ENCODE measurements at regions not wholly inside any gene's neighbourhood (a gene's known extent, or its start where the extent isn't known, plus 50 kb on each side); places are given as distances from the start of the nearest gene placed in this dataset.
"Not testable (repeated sequence)": the region's sequence is repeated elsewhere in the genome, so short reads cannot be mapped to it uniquely, and the experiment has no call there.

DNA sequence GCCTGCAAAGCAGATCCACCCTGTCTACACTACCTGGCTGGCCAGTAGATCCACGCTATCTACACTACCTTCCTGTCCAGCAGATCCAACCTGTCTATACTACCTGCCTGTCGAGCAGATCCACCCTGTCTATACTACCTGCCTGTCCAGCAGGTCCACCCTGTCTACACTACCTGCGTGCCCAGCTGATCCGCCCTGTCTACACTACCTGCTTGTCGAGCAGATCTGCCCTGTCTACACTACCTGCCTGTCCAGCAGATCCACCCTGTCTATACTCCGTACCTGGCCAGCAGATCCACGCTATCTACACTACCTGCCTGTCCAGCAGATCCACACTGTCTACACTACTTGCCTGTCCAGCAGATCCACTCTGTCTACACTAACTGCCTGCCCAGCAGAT, 102.8 kb upstream of the SAMD11 start:
- Histone ChIP-seq H3K4me3 (ENCODE audit: low read length) (no peak overlapping the region), H3K9me3 (ENCODE audit: control insufficient read depth, insufficient read depth, low read length) (no peaks in the 10 kb centered on the region), H3K4me1 (ENCODE audit: control insufficient read depth, insufficient read depth, low read length) (no peaks in the 10 kb centered on the region), H3K36me3 (ENCODE audit: control insufficient read depth, insufficient read depth, low read length) (no peaks in the 10 kb centered on the region), H3K27ac (ENCODE audit: low read length) (no peak overlapping the region), H3K27me3 (ENCODE audit: control insufficient read depth, insufficient read depth, low read length) (no peaks in the 10 kb centered on the region)
- TF ChIP-seq, protein P1, sequence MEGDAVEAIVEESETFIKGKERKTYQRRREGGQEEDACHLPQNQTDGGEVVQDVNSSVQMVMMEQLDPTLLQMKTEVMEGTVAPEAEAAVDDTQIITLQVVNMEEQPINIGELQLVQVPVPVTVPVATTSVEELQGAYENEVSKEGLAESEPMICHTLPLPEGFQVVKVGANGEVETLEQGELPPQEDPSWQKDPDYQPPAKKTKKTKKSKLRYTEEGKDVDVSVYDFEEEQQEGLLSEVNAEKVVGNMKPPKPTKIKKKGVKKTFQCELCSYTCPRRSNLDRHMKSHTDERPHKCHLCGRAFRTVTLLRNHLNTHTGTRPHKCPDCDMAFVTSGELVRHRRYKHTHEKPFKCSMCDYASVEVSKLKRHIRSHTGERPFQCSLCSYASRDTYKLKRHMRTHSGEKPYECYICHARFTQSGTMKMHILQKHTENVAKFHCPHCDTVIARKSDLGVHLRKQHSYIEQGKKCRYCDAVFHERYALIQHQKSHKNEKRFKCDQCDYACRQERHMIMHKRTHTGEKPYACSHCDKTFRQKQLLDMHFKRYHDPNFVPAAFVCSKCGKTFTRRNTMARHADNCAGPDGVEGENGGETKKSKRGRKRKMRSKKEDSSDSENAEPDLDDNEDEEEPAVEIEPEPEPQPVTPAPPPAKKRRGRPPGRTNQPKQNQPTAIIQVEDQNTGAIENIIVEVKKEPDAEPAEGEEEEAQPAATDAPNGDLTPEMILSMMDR (IDR thresholded peaks at IDR 0.05): no peak
- DNase-seq (no peak), ATAC-seq (no peak)
- H3K27ac Mint-ChIP-seq: no peak overlapping the region
- 98% methylated on average over 7 of the region's 7 CpGs for WGBS (ENCODE audit: insufficient coverage)
- intact Hi-C loops (cut with micrococcal nuclease): no loop called here
- H3K4me1 Mint-ChIP-seq: peaks cover 14 to 18% of the 10 kb centered on the region in 2 donors
- no peaks in the 10 kb centered on the region for H3K27me3 Mint-ChIP-seq (ENCODE audit: low read depth in 2 of 2)
- H3K9me3 Mint-ChIP-seq: no peaks in the 10 kb centered on the region
- H3K4me3 Mint-ChIP-seq: no peak overlapping the region
- H3K36me3 Mint-ChIP-seq: no peaks in the 10 kb centered on the region

DNA sequence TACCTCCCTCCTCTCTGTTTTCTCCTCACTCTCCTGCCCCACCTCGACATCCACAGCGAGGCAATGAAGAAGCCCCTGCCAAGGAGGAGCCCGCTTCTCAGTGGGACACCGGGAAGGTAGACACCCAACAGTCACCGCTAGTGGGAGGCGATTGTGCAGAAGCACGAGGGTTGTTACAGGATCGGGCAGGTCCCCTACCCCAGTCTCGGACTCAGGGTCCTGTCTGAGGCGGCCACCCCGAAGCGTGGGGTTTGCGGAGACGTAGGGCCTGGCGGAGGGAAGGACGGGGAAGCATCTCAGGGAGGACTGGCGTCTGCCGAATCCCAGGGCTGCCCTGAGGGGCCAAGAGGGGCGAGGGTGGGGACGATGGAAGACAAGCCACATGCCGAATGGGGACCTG, 96.9 kb upstream of the SAMD11 start:
- WGBS (ENCODE audit: insufficient coverage): 1% methylated on average over 4 of the region's 21 CpGs
- H3K9me3 ChIP-seq (ENCODE audit: control insufficient read depth, insufficient read depth, low read length); H3K9me3 Mint-ChIP-seq; intact Hi-C loops (cut with micrococcal nuclease); H3K4me1 ChIP-seq (ENCODE audit: control insufficient read depth, insufficient read depth, low read length); H3K27me3 Mint-ChIP-seq (ENCODE audit: low read depth in 2 of 2); H3K27me3 ChIP-seq (ENCODE audit: control insufficient read depth, insufficient read depth, low read length); H3K36me3 Mint-ChIP-seq; H3K36me3 ChIP-seq (ENCODE audit: control insufficient read depth, insufficient read depth, low read length): not testable (repeated sequence)
- peak in 1 of 2 donors; percentile 30 for DNase-seq
- H3K4me3 Mint-ChIP-seq: peak overlapping the region; percentile 95
- ATAC-seq: peak in 2 of 3 donors; percentile 1 to 21
- peak overlapping the region; percentile 66 for H3K4me3 ChIP-seq (ENCODE audit: low read length)
- peaks cover 21 to 30% of the 10 kb centered on the region in 2 donors for H3K4me1 Mint-ChIP-seq
- H3K27ac ChIP-seq (ENCODE audit: low read length): peak overlapping the region; percentile 93
- peak overlapping the region; percentile 90 to 94 for H3K27ac Mint-ChIP-seq

GRCh38 chr1:827211-828063, 96.3 kb upstream of the SAMD11 start:
- intact Hi-C loops (cut with micrococcal nuclease); H3K36me3 Mint-ChIP-seq; H3K9me3 ChIP-seq (ENCODE audit: control insufficient read depth, insufficient read depth, low read length); H3K27me3 ChIP-seq (ENCODE audit: control insufficient read depth, insufficient read depth, low read length); H3K36me3 ChIP-seq (ENCODE audit: control insufficient read depth, insufficient read depth, low read length); H3K27me3 Mint-ChIP-seq (ENCODE audit: low read depth in 2 of 2); H3K4me1 ChIP-seq (ENCODE audit: control insufficient read depth, insufficient read depth, low read length); H3K9me3 Mint-ChIP-seq: not testable (repeated sequence)
- ATAC-seq (peak; percentile 82 to 93 (median 88)), DNase-seq (peak; percentile 92 to 94)
- Histone ChIP-seq H3K4me3 (ENCODE audit: low read length) (peak overlapping the region; percentile 66), H3K27ac (ENCODE audit: low read length) (peak overlapping the region; percentile 93)
- H3K27ac Mint-ChIP-seq: peak overlapping the region; percentile 90 to 94
- 0% methylated on average over 46 of the region's 109 CpGs for WGBS (ENCODE audit: insufficient coverage)
- H3K4me3 Mint-ChIP-seq: peak overlapping the region; percentile 95
- H3K4me1 Mint-ChIP-seq: peaks cover 21 to 30% of the 10 kb centered on the region in 2 donors

DNA sequence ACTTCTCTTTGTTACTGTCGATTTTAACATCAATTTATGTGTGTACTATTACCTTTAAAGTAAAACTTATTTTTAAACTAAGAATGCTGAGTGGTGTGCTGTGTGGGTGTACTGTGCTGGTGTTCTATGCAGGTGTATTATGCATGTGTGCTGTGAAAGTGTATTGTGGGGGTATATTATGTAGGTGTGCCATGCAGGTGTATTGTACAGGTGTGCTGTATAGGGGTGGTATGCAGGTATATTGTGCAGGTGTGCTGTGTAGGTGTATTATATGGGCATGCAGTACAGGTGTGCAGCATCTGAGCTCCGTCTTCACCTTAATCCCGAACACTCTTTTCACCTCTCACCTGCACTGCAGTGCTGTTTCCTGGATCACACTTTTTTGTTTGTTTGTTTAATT, 94.4 kb upstream of the SAMD11 start:
- H3K27me3 Mint-ChIP-seq (ENCODE audit: low read depth in 2 of 2); intact Hi-C loops (cut with micrococcal nuclease); H3K27me3 ChIP-seq (ENCODE audit: control insufficient read depth, insufficient read depth, low read length); DNase-seq; H3K36me3 Mint-ChIP-seq; H3K27ac ChIP-seq (ENCODE audit: low read length); H3K4me1 ChIP-seq (ENCODE audit: control insufficient read depth, insufficient read depth, low read length); H3K4me3 ChIP-seq (ENCODE audit: low read length); ATAC-seq; H3K9me3 Mint-ChIP-seq; H3K9me3 ChIP-seq (ENCODE audit: control insufficient read depth, insufficient read depth, low read length); H3K36me3 ChIP-seq (ENCODE audit: control insufficient read depth, insufficient read depth, low read length): not testable (repeated sequence)
- peak overlapping the region in 1 of 2 donors; percentile 34 for H3K27ac Mint-ChIP-seq
- no CpG with 5 or more reads among the region's 3 CpGs for WGBS (ENCODE audit: insufficient coverage)
- peaks cover 21 to 30% of the 10 kb centered on the region in 2 donors for H3K4me1 Mint-ChIP-seq
- peak overlapping the region; percentile 45 for H3K4me3 Mint-ChIP-seq

GRCh38 chr1:829932-830331, 93.8 kb upstream of the SAMD11 start:
- H3K36me3 Mint-ChIP-seq; H3K27ac Mint-ChIP-seq; H3K27ac ChIP-seq (ENCODE audit: low read length); DNase-seq; H3K36me3 ChIP-seq (ENCODE audit: control insufficient read depth, insufficient read depth, low read length); ATAC-seq; H3K9me3 ChIP-seq (ENCODE audit: control insufficient read depth, insufficient read depth, low read length); H3K4me3 ChIP-seq (ENCODE audit: low read length); H3K9me3 Mint-ChIP-seq; H3K27me3 Mint-ChIP-seq (ENCODE audit: low read depth in 2 of 2); intact Hi-C loops (cut with micrococcal nuclease); H3K4me1 ChIP-seq (ENCODE audit: control insufficient read depth, insufficient read depth, low read length); H3K27me3 ChIP-seq (ENCODE audit: control insufficient read depth, insufficient read depth, low read length): not testable (repeated sequence)
- Mint-ChIP-seq H3K4me3 (peak overlapping the region; percentile 45), H3K4me1 (peaks cover 21 to 28% of the 10 kb centered on the region in 2 donors)
- 94% methylated on average over 4 of the region's 5 CpGs for WGBS (ENCODE audit: insufficient coverage)

GRCh38 chr1:830750-831149, 93.0 kb upstream of the SAMD11 start:
- H3K27me3 Mint-ChIP-seq (ENCODE audit: low read depth in 2 of 2); H3K36me3 Mint-ChIP-seq; H3K4me3 ChIP-seq (ENCODE audit: low read length); H3K36me3 ChIP-seq (ENCODE audit: control insufficient read depth, insufficient read depth, low read length); ATAC-seq; H3K27me3 ChIP-seq (ENCODE audit: control insufficient read depth, insufficient read depth, low read length); H3K27ac Mint-ChIP-seq; H3K9me3 ChIP-seq (ENCODE audit: control insufficient read depth, insufficient read depth, low read length); H3K4me1 ChIP-seq (ENCODE audit: control insufficient read depth, insufficient read depth, low read length); intact Hi-C loops (cut with micrococcal nuclease); DNase-seq; H3K4me3 Mint-ChIP-seq; H3K9me3 Mint-ChIP-seq; H3K27ac ChIP-seq (ENCODE audit: low read length): not testable (repeated sequence)
- peaks cover 17 to 22% of the 10 kb centered on the region in 2 donors for H3K4me1 Mint-ChIP-seq
- WGBS (ENCODE audit: insufficient coverage): 100% methylated on average over 3 of the region's 5 CpGs

Data from natural killer cell (primary cell).